ENCODE measurements at regions not wholly inside any gene's neighbourhood (a gene's known extent, or its start where the extent isn't known, plus 50 kb on each side); places are given as distances from the start of the nearest gene placed in this dataset.

GRCh38 chr19:28706693-28707092, 506.3 kb downstream of the UQCRFS1 start:
- TF ChIP-seq SUZ12 (IDR thresholded peaks at IDR 0.05; ENCODE audit: extremely low read depth, insufficient read depth, insufficient read length) (no peak), YY1 (IDR thresholded peaks at IDR 0.05; ENCODE audit: insufficient read depth, insufficient read length) (no peak)

Data from NT2/D1 (cell line).